ENCODE measurements at regions not wholly inside any gene's neighbourhood (a gene's known extent, or its start where the extent isn't known, plus 50 kb on each side); places are given as distances from the start of the nearest gene placed in this dataset.

GRCh38 chr9:126234681-126235335 lies 91.8 kb upstream of the MVB12B start:
- TF ChIP-seq POLR2AphosphoS5 (IDR thresholded peaks at IDR 0.05) (no peak), CTCF (IDR thresholded peaks at IDR 0.05) (no peak), POLR2A (IDR thresholded peaks at IDR 0.05) (no peak)

All from suprapubic skin (tissue), 4 donors.